ENCODE measurements at regions not wholly inside any gene's neighbourhood (a gene's known extent, or its start where the extent isn't known, plus 50 kb on each side); places are given as distances from the start of the nearest gene placed in this dataset.

GRCh38 chr18:22046473-22046872 lies 122.9 kb upstream of the GATA6 start:
- no peak for TF ChIP-seq ZBTB33 (IDR thresholded peaks at IDR 0.05; ENCODE audit: extremely low read depth, insufficient replicate concordance, low read length)
- no peak for TF ChIP-seq ATF3 (IDR thresholded peaks at IDR 0.05)
- TF ChIP-seq JUND (IDR thresholded peaks at IDR 0.05) = no peak
- no peak for TF ChIP-seq EZH2 (IDR thresholded peaks at IDR 0.05)
- H3K27me3 ChIP-seq (ENCODE audit: insufficient read depth, low read length) = no peaks in the 10 kb centered on the region
- H3K79me2 ChIP-seq (ENCODE audit: insufficient read depth, low read length) = no peaks in the 10 kb centered on the region
- H3K4me2 ChIP-seq (ENCODE audit: low read length) = no peak overlapping the region
- no TSS peak for BruUV-seq (replicated peaks)
- no peak overlapping the region for H3K9ac ChIP-seq (ENCODE audit: low read length)
- ChIA-PET RAD21 (ENCODE audit: low non-redundant PET in 1 of 2, low total read pairs in 2 of 2, uncharacterized antibody in 2 of 2, unreplicated experiment in 2 of 2) (interaction anchor here in 1 of 2 experiments (0.5 kb wide), 1 partner anchor 11 kb away, joined by 3 read pairs; no protein-coding TSS in a partner anchor), POLR2A (no interaction called here), CTCF (no interaction called here)
- H3K9me2 ChIP-seq (ENCODE audit: insufficient read depth) = no peaks in the 10 kb centered on the region
- no peak overlapping the region for H3K27ac ChIP-seq (ENCODE audit: low read depth, low read length)
- no peaks in the 10 kb centered on the region for H3K9me3 ChIP-seq (ENCODE audit: control insufficient read depth in 1 of 2, insufficient read depth in 1 of 2, low read depth in 1 of 2, low read length in 2 of 2)
- intact Hi-C loops (cut with micrococcal nuclease) = no loop called here
- DNase-seq (ENCODE audit: low read depth, low spot score) (no peak), ATAC-seq (no peak)
- no peaks in the 10 kb centered on the region for H3K36me3 ChIP-seq (ENCODE audit: control insufficient read depth in 1 of 2, insufficient read depth in 2 of 2, low read length in 2 of 2)
- H3K4me1 ChIP-seq (ENCODE audit: control insufficient read depth in 1 of 2, insufficient read depth in 2 of 2, low read length in 2 of 2) = no peaks in the 10 kb centered on the region
- H3K4me3 ChIP-seq (replicated peaks in 1 of 2; ENCODE audit: low read depth in 1 of 2, low read length in 2 of 2) = no peak overlapping the region
- no peaks in the 10 kb centered on the region for H4K20me1 ChIP-seq (ENCODE audit: insufficient read depth)
- no peak overlapping the region for H2AFZ ChIP-seq (ENCODE audit: low read depth, low read length, poor library complexity, severe bottlenecking)

DNA sequence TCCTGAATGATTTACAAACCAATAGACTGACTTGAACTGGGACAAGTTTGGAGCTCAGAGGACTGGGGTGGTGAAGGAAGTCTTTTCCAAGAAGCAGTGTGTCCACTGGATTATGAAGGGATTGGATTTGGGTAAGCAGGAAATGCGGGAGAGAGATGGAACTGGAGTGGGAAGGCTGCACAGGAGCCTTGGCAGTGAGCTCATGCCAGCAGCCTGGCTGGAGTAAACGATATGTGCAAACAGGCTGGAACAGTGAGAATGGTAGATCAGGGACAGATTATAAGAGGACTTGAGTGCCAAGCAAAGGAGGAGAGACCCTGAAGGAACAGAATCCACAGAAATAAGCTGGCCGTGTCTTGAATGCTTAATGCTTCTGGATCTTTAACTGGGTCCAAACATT lies 121.9 kb upstream of the GATA6 start:
- H3K9me3 ChIP-seq (ENCODE audit: control insufficient read depth in 1 of 2, insufficient read depth in 1 of 2, low read depth in 1 of 2, low read length in 2 of 2) = no peaks in the 10 kb centered on the region
- no TSS peak for BruUV-seq (replicated peaks)
- no peak overlapping the region for H3K9ac ChIP-seq (ENCODE audit: low read length)
- H2AFZ ChIP-seq (ENCODE audit: low read depth, low read length, poor library complexity, severe bottlenecking) = no peak overlapping the region
- H4K20me1 ChIP-seq (ENCODE audit: insufficient read depth) = no peaks in the 10 kb centered on the region
- H3K4me3 ChIP-seq (replicated peaks in 1 of 2; ENCODE audit: low read depth in 1 of 2, low read length in 2 of 2) = no peak overlapping the region
- intact Hi-C loops (cut with micrococcal nuclease) = no loop called here
- no peak overlapping the region for H3K4me2 ChIP-seq (ENCODE audit: low read length)
- H3K4me1 ChIP-seq (ENCODE audit: control insufficient read depth in 1 of 2, insufficient read depth in 2 of 2, low read length in 2 of 2) = no peaks in the 10 kb centered on the region
- ChIA-PET POLR2A (no interaction called here), CTCF (interaction anchor here (0.7 kb wide), 1 partner anchor 15 kb away, joined by 3 read pairs; no protein-coding TSS in a partner anchor), RAD21 (ENCODE audit: low non-redundant PET in 1 of 2, low total read pairs in 2 of 2, uncharacterized antibody in 2 of 2, unreplicated experiment in 2 of 2) (interaction anchor here in 1 of 2 experiments (0.6 kb wide), 1 partner anchor 122 kb away, joined by 3 read pairs; the partner anchor contains the start of gene GATA6)
- no peak overlapping the region for H3K27ac ChIP-seq (ENCODE audit: low read depth, low read length)
- no peaks in the 10 kb centered on the region for H3K27me3 ChIP-seq (ENCODE audit: insufficient read depth, low read length)
- DNase-seq (ENCODE audit: low read depth, low spot score) (no peak), ATAC-seq (no peak)
- H3K9me2 ChIP-seq (ENCODE audit: insufficient read depth) = no peaks in the 10 kb centered on the region
- no peak for TF ChIP-seq ZBTB33 (IDR thresholded peaks at IDR 0.05; ENCODE audit: extremely low read depth, insufficient replicate concordance, low read length)
- no peak for TF ChIP-seq SP1 (IDR thresholded peaks at IDR 0.05; ENCODE audit: low read depth)
- no peak for TF ChIP-seq RAD21 (IDR thresholded peaks at IDR 0.05; ENCODE audit: low read depth)
- no peak for TF ChIP-seq ATF3 (IDR thresholded peaks at IDR 0.05)
- no peak for TF ChIP-seq ZFX (IDR thresholded peaks at IDR 0.05)
- TF ChIP-seq CEBPB (IDR thresholded peaks at IDR 0.05; ENCODE audit: low read depth) = no peak
- TF ChIP-seq FOSL1 (IDR thresholded peaks at IDR 0.05; ENCODE audit: low read depth) = no peak
- no peak for TF ChIP-seq JUND (IDR thresholded peaks at IDR 0.05)
- TF ChIP-seq SRF (IDR thresholded peaks at IDR 0.05; ENCODE audit: low read depth) = no peak
- TF ChIP-seq EGR1 (IDR thresholded peaks at IDR 0.05; ENCODE audit: low read depth) = no peak
- TF ChIP-seq MAX (IDR thresholded peaks at IDR 0.05) = no peak
- no peaks in the 10 kb centered on the region for H3K79me2 ChIP-seq (ENCODE audit: insufficient read depth, low read length)
- no peaks in the 10 kb centered on the region for H3K36me3 ChIP-seq (ENCODE audit: control insufficient read depth in 1 of 2, insufficient read depth in 2 of 2, low read length in 2 of 2)

All from HCT116 (cell line).